Endothelial cell of umbilical vein (primary cell): ENCODE measurements at regions not wholly inside any gene's neighbourhood (a gene's known extent, or its start where the extent isn't known, plus 50 kb on each side); places are given as distances from the start of the nearest gene placed in this dataset.

Experiments
- EZH2 ChIP-seq: IDR thresholded peaks from 2 replicates; pipeline ENCODE4 v1.6.1; 2012; ENCODE audit warnings: borderline replicate concordance, low read depth, mild to moderate bottlenecking, moderate library complexity, low read length, inconsistent platforms; ENCODE audit not compliant: severe bottlenecking
- FOS ChIP-seq: IDR thresholded peaks from 2 replicates; pipeline ENCODE4 v1.6.1; 2011; ENCODE audit warnings: mild to moderate bottlenecking, low read length, moderate library complexity, borderline replicate concordance; ENCODE audit not compliant: insufficient read depth
- MYC ChIP-seq: IDR thresholded peaks from one replicate; pipeline ENCODE4 v1.6.1; 2011; ENCODE audit warnings: mild to moderate bottlenecking, low read depth, low read length
- POLR2A ChIP-seq: IDR thresholded peaks from 2 replicates; pipeline ENCODE4 v1.6.1; 2012; ENCODE audit warnings: low read depth, mild to moderate bottlenecking, control low read depth, low read length
- POLR2AphosphoS5 ChIP-seq: IDR thresholded peaks from 2 replicates; pipeline ENCODE4 v1.6.1; 2012; ENCODE audit warnings: low read depth, mild to moderate bottlenecking, control low read depth, low read length, moderate library complexity; ENCODE audit not compliant: insufficient read depth
- TF ChIP-seq, protein P1 (sequence below), 2 donors: IDR thresholded peaks; 1 replicate in 1 of 2; 2 replicates in 1 of 2; pipeline ENCODE4 v1.5.1; 2011; ENCODE audit warnings: low read length in 2 of 2, mild to moderate bottlenecking in 2 of 2, moderate library complexity in 2 of 2, control low read depth in 1 of 2, inconsistent platforms in 1 of 2, low read depth in 1 of 2; ENCODE audit not compliant: insufficient read depth in 1 of 2; ENCODE audit errors: extremely low read depth in 1 of 2
- TF ChIP-seq, protein P2 (sequence below): IDR thresholded peaks from 2 replicates; pipeline ENCODE4 v1.6.1; 2011; ENCODE audit not compliant: insufficient read depth, insufficient read length

DNA sequence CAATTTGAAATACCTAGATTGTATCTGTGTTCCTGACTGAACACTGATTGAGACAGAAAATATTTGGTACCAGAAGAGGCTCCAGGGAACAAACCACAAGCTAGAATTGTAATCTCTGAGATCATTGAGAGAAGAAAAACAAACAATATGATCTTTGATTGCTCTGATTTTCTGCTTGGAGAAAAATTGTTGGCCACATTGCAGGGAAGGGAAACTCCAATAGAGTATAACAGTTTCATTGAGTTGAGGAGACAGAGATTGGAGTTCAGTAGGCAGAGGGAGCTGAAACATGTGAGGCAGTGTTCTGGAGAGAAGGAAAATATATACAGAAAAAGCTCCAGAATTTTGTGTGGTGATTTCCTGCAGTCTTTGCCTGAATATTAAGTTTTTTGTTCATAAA lies 158.2 kb downstream of the C4orf33 start:
- TF ChIP-seq POLR2A (no peak), EZH2 (no peak), POLR2AphosphoS5 (no peak), MYC (no peak), FOS (no peak)
- TF ChIP-seq, protein P1, sequence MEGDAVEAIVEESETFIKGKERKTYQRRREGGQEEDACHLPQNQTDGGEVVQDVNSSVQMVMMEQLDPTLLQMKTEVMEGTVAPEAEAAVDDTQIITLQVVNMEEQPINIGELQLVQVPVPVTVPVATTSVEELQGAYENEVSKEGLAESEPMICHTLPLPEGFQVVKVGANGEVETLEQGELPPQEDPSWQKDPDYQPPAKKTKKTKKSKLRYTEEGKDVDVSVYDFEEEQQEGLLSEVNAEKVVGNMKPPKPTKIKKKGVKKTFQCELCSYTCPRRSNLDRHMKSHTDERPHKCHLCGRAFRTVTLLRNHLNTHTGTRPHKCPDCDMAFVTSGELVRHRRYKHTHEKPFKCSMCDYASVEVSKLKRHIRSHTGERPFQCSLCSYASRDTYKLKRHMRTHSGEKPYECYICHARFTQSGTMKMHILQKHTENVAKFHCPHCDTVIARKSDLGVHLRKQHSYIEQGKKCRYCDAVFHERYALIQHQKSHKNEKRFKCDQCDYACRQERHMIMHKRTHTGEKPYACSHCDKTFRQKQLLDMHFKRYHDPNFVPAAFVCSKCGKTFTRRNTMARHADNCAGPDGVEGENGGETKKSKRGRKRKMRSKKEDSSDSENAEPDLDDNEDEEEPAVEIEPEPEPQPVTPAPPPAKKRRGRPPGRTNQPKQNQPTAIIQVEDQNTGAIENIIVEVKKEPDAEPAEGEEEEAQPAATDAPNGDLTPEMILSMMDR (IDR thresholded peaks at IDR 0.05; ENCODE audit: extremely low read depth in 1 of 2, insufficient read depth in 1 of 2, low read depth in 1 of 2, low read length in 2 of 2), result no peak
- TF ChIP-seq, protein P2, sequence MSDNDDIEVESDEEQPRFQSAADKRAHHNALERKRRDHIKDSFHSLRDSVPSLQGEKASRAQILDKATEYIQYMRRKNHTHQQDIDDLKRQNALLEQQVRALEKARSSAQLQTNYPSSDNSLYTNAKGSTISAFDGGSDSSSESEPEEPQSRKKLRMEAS, result no peak
